ENCODE measurements at regions not wholly inside any gene's neighbourhood (a gene's known extent, or its start where the extent isn't known, plus 50 kb on each side); places are given as distances from the start of the nearest gene placed in this dataset.

- WGBS, 4 donors, result 78 to 89% (median 82%) methylated on average over 12 of the region's 12 CpGs
- Histone ChIP-seq H3K4me3 (no peak overlapping the region), H3K36me3 (no peaks in the 10 kb centered on the region), H3K4me1 (peaks cover 0 to 3% (median 0%) of the 10 kb centered on the region in 12 donors), H3K27me3 (peaks cover 0 to 3% (median 0%) of the 10 kb centered on the region in 9 donors), H3K27ac (no peak overlapping the region), H3K9me3 (peaks cover 0 to 7% (median 2%) of the 10 kb centered on the region in 12 donors)
- DNase-seq (no peak), ATAC-seq (peak in 1 of 4 donors; percentile 36)
- TF ChIP-seq CTCF (IDR thresholded peaks at IDR 0.05) (no peak), POLR2A (IDR thresholded peaks at IDR 0.05) (no peak)
- intact Hi-C loops (cut with DNase I), result no loop called here
Observed at GRCh38 chr6:170189236-170189635, 101.6 kb downstream of the DLL1 start.

- no peak overlapping the region for H3K27ac ChIP-seq
- peaks cover 0 to 3% (median 0%) of the 10 kb centered on the region in 12 donors for H3K4me1 ChIP-seq
- H3K4me3 ChIP-seq, result no peak overlapping the region
- TF ChIP-seq CTCF (IDR thresholded peaks at IDR 0.05) (no peak), POLR2A (IDR thresholded peaks at IDR 0.05) (no peak)
- no peaks in the 10 kb centered on the region for H3K36me3 ChIP-seq
- peaks cover 0 to 3% (median 0%) of the 10 kb centered on the region in 9 donors for H3K27me3 ChIP-seq
- peaks cover 0 to under 1% (median 0%) of the 10 kb centered on the region in 12 donors for H3K9me3 ChIP-seq
- intact Hi-C loops (cut with DNase I), result no loop called here
- ATAC-seq (peak in 2 of 4 donors; percentile 29 to 31), DNase-seq (no peak)
- WGBS, 4 donors, result 61 to 73% (median 69%) methylated on average over 4 to 6 of the region's 6 CpGs
Observed at GRCh38 chr6:170188571-170189001, 102.3 kb downstream of the DLL1 start.

- H3K27me3 ChIP-seq, result peaks cover 0 to 3% (median 0%) of the 10 kb centered on the region in 9 donors
- intact Hi-C loops (cut with DNase I), result no loop called here
- WGBS, 4 donors, result 88 to 91% (median 89%) methylated on average over 27 to 28 of the region's 28 CpGs
- H3K36me3 ChIP-seq, result no peaks in the 10 kb centered on the region
- no peak overlapping the region for H3K4me3 ChIP-seq
- no peak for ATAC-seq
- H3K27ac ChIP-seq, result no peak overlapping the region
- H3K9me3 ChIP-seq, result no peaks in the 10 kb centered on the region
- TF ChIP-seq CTCF (IDR thresholded peaks at IDR 0.05), result no peak
- TF ChIP-seq POLR2A (IDR thresholded peaks at IDR 0.05), result no peak
- H3K4me1 ChIP-seq, result peaks cover 0 to 3% (median 0%) of the 10 kb centered on the region in 12 donors
- DNase-seq, result no peak
Observed at GRCh38 chr6:170187669-170188566, 103.0 kb downstream of the DLL1 start.

GRCh38 chr6:170186941-170187668 lies 103.8 kb downstream of the DLL1 start:
- 81 to 92% (median 83%) methylated on average over 11 to 18 of the region's 18 CpGs for WGBS, 4 donors
- Histone ChIP-seq H3K36me3 (no peaks in the 10 kb centered on the region), H3K27me3 (no peaks in the 10 kb centered on the region), H3K9me3 (no peaks in the 10 kb centered on the region), H3K27ac (no peak overlapping the region), H3K4me1 (peaks cover 0 to 3% (median 0%) of the 10 kb centered on the region in 12 donors), H3K4me3 (no peak overlapping the region)
- intact Hi-C loops (cut with DNase I), result no loop called here
- DNase-seq (no peak), ATAC-seq (no peak)
- no peak for TF ChIP-seq POLR2A (IDR thresholded peaks at IDR 0.05)
- no peak for TF ChIP-seq CTCF (IDR thresholded peaks at IDR 0.05)
